Activated T-helper 17 cell treated with anti-CD3 and anti-CD28 coated beads, Interleukin-2, amount 50 U/mL, for 72 hours (primary cell): ENCODE measurements at regions not wholly inside any gene's neighbourhood (a gene's known extent, or its start where the extent isn't known, plus 50 kb on each side); places are given as distances from the start of the nearest gene placed in this dataset.
"Not testable (repeated sequence)": the region's sequence is repeated elsewhere in the genome, so short reads cannot be mapped to it uniquely, and the experiment has no call there.

Experiments
- ATAC-seq: fragments of 150-1000 bp; cut with Tn5 transposase; replicated peaks from 2 replicates; pipeline ENCODE4 v1.10.0; 2021; ENCODE audit warnings: mild to moderate bottlenecking, moderate library complexity
- H3K27ac Mint-ChIP-seq: one replicate; pipeline ENCODE4 v1.8.0; 2022; ENCODE audit warnings: mixed read lengths
- H3K27me3 Mint-ChIP-seq: one replicate; pipeline ENCODE4 v1.8.0; 2022; ENCODE audit warnings: mixed read lengths
- H3K36me3 Mint-ChIP-seq: one replicate; pipeline ENCODE4 v1.8.0; 2022; ENCODE audit warnings: low read depth, mild to moderate bottlenecking, mixed read lengths
- H3K4me1 Mint-ChIP-seq: one replicate; pipeline ENCODE4 v1.8.0; 2022; ENCODE audit warnings: mixed read lengths
- H3K4me3 Mint-ChIP-seq: one replicate; pipeline ENCODE4 v1.8.0; 2022; ENCODE audit warnings: mild to moderate bottlenecking, mixed read lengths
- H3K9me3 Mint-ChIP-seq: one replicate; pipeline ENCODE4 v1.8.0; 2022; ENCODE audit warnings: mixed read lengths

DNA sequence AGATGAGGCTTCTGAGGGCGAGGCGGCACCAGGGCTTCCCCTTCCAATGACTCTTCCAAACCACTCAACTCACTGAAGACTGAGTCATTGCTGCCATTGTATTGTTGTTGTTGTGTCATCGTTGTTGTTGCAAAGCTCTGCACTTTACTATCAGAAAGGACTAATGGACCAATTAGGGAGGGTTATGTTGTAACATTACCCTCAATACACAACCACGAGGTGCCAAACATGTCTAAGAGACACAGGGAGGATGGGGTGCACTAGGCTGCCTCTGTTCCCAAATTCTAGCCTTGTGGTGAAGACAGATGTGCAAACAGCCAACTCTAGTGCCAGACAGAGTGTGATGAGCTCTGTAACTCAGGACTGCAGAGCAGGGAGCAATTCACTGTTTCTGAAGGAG is 1075.2 kb downstream of the UQCRFS1 start:
- Mint-ChIP-seq H3K36me3 (no peaks in the 10 kb centered on the region), H3K4me3 (no peak overlapping the region), H3K9me3 (peaks cover 19% of the 10 kb centered on the region), H3K4me1 (no peaks in the 10 kb centered on the region), H3K27ac (no peak overlapping the region), H3K27me3 (no peaks in the 10 kb centered on the region)
- ATAC-seq, result no peak

DNA sequence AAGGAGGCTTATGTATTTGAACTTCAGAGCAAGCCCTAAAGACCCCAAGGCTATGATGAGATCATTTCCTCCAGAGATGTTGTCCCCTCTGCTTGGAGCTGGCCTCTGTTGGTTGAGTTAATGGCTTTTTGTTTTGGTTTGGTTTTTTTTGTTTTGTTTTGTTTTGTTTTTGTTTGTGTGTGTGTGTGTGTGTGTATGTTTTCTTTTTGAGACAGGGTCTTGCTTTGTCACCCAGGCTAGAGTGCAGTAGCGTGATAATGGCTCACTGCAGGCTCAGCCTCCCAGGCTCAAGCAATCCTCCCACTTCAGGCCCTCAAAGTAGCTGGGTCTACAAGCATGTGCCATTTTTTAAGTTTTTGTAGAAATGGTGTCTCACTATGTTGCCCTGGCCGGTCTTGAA is 1076.2 kb downstream of the UQCRFS1 start:
- H3K4me3 Mint-ChIP-seq, result no peak overlapping the region
- no peak for ATAC-seq
- no peak overlapping the region for H3K27ac Mint-ChIP-seq
- peaks cover 22% of the 10 kb centered on the region for H3K9me3 Mint-ChIP-seq
- no peaks in the 10 kb centered on the region for H3K27me3 Mint-ChIP-seq
- no peaks in the 10 kb centered on the region for H3K4me1 Mint-ChIP-seq
- no peaks in the 10 kb centered on the region for H3K36me3 Mint-ChIP-seq

- no peaks in the 10 kb centered on the region for H3K36me3 Mint-ChIP-seq
- H3K9me3 Mint-ChIP-seq, result peaks cover 15% of the 10 kb centered on the region
Measured at GRCh38 chr19:28135825-28136224, 1077.1 kb downstream of the UQCRFS1 start.

GRCh38 chr19:28134311-28134710 is 1078.6 kb downstream of the UQCRFS1 start:
- no peak for ATAC-seq
- no peaks in the 10 kb centered on the region for H3K36me3 Mint-ChIP-seq
- no peak overlapping the region for H3K27ac Mint-ChIP-seq
- no peaks in the 10 kb centered on the region for H3K4me1 Mint-ChIP-seq
- no peak overlapping the region for H3K4me3 Mint-ChIP-seq
- no peaks in the 10 kb centered on the region for H3K27me3 Mint-ChIP-seq
- H3K9me3 Mint-ChIP-seq, result peaks cover 12% of the 10 kb centered on the region

More at GRCh38 chr19:28135825-28136224, 1077.1 kb downstream of the UQCRFS1 start:
- ATAC-seq, result no peak
- H3K27ac Mint-ChIP-seq, result no peak overlapping the region
- H3K4me1 Mint-ChIP-seq, result no peaks in the 10 kb centered on the region
- no peaks in the 10 kb centered on the region for H3K27me3 Mint-ChIP-seq
- H3K4me3 Mint-ChIP-seq, result no peak overlapping the region

GRCh38 chr19:28130881-28131280 is 1082.1 kb downstream of the UQCRFS1 start:
- not testable (repeated sequence) for H3K27me3 Mint-ChIP-seq, ATAC-seq, H3K27ac Mint-ChIP-seq, H3K4me3 Mint-ChIP-seq, H3K36me3 Mint-ChIP-seq, H3K4me1 Mint-ChIP-seq
- peaks cover 12% of the 10 kb centered on the region for H3K9me3 Mint-ChIP-seq

GRCh38 chr19:28130066-28130511 is 1082.9 kb downstream of the UQCRFS1 start:
- Mint-ChIP-seq H3K27ac (no peak overlapping the region), H3K4me1 (no peaks in the 10 kb centered on the region), H3K9me3 (peaks cover 7% of the 10 kb centered on the region), H3K4me3 (no peak overlapping the region), H3K27me3 (no peaks in the 10 kb centered on the region), H3K36me3 (no peaks in the 10 kb centered on the region)
- no peak for ATAC-seq

GRCh38 chr19:28128341-28128740 is 1084.6 kb downstream of the UQCRFS1 start:
- Mint-ChIP-seq H3K4me3 (no peak overlapping the region), H3K27ac (no peak overlapping the region), H3K9me3 (peaks cover 11% of the 10 kb centered on the region), H3K36me3 (no peaks in the 10 kb centered on the region), H3K27me3 (no peaks in the 10 kb centered on the region), H3K4me1 (no peaks in the 10 kb centered on the region)
- no peak for ATAC-seq

GRCh38 chr19:28126135-28126898 is 1086.6 kb downstream of the UQCRFS1 start:
- H3K27me3 Mint-ChIP-seq, result no peaks in the 10 kb centered on the region
- no peak overlapping the region for H3K4me3 Mint-ChIP-seq
- H3K9me3 Mint-ChIP-seq, result peaks cover 4% of the 10 kb centered on the region
- ATAC-seq, result no peak
- no peaks in the 10 kb centered on the region for H3K4me1 Mint-ChIP-seq
- no peak overlapping the region for H3K27ac Mint-ChIP-seq
- H3K36me3 Mint-ChIP-seq, result no peaks in the 10 kb centered on the region

GRCh38 chr19:28122734-28123133 is 1090.2 kb downstream of the UQCRFS1 start:
- H3K27ac Mint-ChIP-seq, result no peak overlapping the region
- peaks cover 4% of the 10 kb centered on the region for H3K9me3 Mint-ChIP-seq
- no peak overlapping the region for H3K4me3 Mint-ChIP-seq
- H3K4me1 Mint-ChIP-seq, result no peaks in the 10 kb centered on the region
- H3K36me3 Mint-ChIP-seq, result no peaks in the 10 kb centered on the region
- H3K27me3 Mint-ChIP-seq, result no peaks in the 10 kb centered on the region
- ATAC-seq, result no peak

DNA sequence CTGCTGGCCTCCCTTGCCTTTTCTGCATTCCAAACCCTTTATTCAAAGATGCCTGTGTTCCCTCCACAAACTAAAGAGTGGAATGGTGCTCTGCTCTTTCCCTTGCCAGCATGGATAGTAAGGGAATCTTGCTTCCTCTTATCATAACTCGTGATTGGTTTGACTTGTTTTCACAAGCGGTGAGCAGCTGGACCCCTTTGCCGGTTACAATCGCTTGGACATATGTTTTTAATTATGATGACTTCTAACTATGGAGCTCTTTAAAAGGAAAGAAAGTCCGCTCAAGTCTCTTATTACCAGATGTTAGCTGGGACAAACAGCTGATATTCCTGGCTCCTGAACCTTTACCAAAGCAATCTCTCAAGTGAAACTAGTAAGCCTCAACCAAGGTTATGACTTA is 1094.7 kb downstream of the UQCRFS1 start:
- H3K36me3 Mint-ChIP-seq, result no peaks in the 10 kb centered on the region
- no peaks in the 10 kb centered on the region for H3K4me1 Mint-ChIP-seq
- no peak overlapping the region for H3K27ac Mint-ChIP-seq
- H3K27me3 Mint-ChIP-seq, result no peaks in the 10 kb centered on the region
- H3K4me3 Mint-ChIP-seq, result no peak overlapping the region
- no peak for ATAC-seq
- H3K9me3 Mint-ChIP-seq, result peaks cover 12% of the 10 kb centered on the region

DNA sequence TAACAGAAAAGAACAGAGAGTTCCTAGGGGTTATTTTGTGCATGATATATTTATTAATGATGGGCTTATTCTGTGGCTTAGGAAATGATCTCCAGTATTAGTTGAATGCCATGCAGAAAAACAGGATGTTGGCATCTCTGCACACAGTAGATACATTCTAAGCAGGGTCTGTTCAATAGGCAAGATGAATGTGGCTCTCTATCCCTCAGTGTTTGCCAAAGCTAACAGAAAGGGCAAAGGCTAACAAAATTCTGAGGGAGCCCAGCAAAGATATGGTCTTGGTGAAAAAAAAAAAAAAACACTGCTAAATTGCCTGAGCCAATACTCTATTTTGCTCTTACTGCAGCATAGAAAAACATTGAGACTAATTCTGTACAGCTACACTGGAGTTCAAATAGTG is 1095.8 kb downstream of the UQCRFS1 start:
- Mint-ChIP-seq H3K4me3 (no peak overlapping the region), H3K27ac (no peak overlapping the region), H3K9me3 (peaks cover 12% of the 10 kb centered on the region), H3K4me1 (no peaks in the 10 kb centered on the region), H3K36me3 (no peaks in the 10 kb centered on the region), H3K27me3 (no peaks in the 10 kb centered on the region)
- ATAC-seq, result no peak

DNA sequence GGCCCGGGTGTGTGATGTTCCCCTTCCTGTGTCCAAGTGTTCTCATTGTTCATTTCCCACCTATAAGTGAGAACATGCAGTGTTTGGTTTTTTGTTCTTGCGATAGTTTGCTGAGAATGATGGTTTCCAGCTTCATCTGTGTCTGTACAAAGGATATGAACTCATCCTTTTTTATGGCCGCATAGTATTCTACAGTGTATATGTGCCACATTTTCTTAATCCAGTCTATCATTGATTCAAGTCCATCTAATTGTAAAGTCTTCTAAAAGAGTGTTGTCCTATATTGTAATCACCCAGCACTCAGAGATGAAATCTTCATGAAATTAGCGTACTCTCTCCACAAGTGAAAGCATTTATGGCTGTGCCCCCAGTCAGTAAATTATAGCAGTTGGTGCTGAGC is 1096.6 kb downstream of the UQCRFS1 start:
- H3K27me3 Mint-ChIP-seq, H3K27ac Mint-ChIP-seq, H3K36me3 Mint-ChIP-seq, H3K4me3 Mint-ChIP-seq, ATAC-seq, H3K4me1 Mint-ChIP-seq: not testable (repeated sequence)
- H3K9me3 Mint-ChIP-seq, result peaks cover 12% of the 10 kb centered on the region

DNA sequence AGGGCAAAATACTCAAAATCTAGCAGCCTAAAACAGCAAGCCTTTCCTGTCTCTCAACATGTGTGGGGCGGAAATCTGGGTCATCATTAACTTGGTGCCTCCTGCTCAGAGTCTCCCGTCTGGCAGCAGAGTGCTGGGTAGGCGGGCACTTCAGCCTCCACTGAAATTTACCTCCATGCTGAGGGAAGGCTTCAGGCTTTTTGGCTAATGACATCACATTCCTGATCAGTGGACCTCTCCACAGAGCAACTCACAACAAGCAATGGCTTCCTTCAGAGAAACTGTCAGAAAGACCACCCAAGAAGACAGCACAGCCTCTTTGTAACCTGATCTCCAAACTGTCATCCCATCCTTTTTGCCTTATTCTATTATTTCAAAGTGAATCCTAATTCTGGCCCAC is 1109.0 kb downstream of the UQCRFS1 start:
- Mint-ChIP-seq H3K36me3 (no peaks in the 10 kb centered on the region), H3K27ac (no peak overlapping the region), H3K27me3 (no peaks in the 10 kb centered on the region), H3K4me1 (no peaks in the 10 kb centered on the region), H3K9me3 (no peaks in the 10 kb centered on the region), H3K4me3 (no peak overlapping the region)
- ATAC-seq, result no peak

- H3K27me3 Mint-ChIP-seq, ATAC-seq: not testable (repeated sequence)
Measured at GRCh38 chr19:28084659-28085157, 1128.2 kb downstream of the UQCRFS1 start.

DNA sequence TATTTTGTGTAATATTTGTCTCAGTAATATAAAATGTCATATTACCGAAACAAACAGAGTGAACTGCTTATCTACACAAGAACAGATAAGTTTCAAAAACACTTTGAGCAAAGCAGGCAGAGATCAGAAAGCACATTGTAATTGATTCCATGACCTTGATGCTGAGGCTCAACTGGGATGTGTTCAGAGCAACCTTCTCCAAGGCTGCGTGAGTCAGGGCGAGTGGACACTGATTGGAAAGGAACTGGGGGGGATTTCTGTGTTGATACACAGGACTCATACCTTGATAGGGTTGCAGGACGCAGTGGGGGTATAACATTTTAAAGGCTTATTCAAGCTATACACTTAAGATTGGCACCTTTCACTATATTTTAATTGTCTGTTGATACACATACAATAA is 1136.3 kb downstream of the UQCRFS1 start:
- no peak for ATAC-seq
- Mint-ChIP-seq H3K27me3 (no peaks in the 10 kb centered on the region), H3K4me3 (no peak overlapping the region), H3K9me3 (no peaks in the 10 kb centered on the region), H3K27ac (no peak overlapping the region), H3K36me3 (no peaks in the 10 kb centered on the region), H3K4me1 (no peaks in the 10 kb centered on the region)

More at GRCh38 chr19:28084659-28085157, 1128.2 kb downstream of the UQCRFS1 start:
- H3K9me3 Mint-ChIP-seq, result peaks cover 12% of the 10 kb centered on the region
- H3K27ac Mint-ChIP-seq, H3K36me3 Mint-ChIP-seq, H3K4me1 Mint-ChIP-seq, H3K4me3 Mint-ChIP-seq: not testable (repeated sequence)
